NOMO-1 treated with dmso at 0.1 percent for 144 hours (cell line): ENCODE measurements at regions not wholly inside any gene's neighbourhood (a gene's known extent, or its start where the extent isn't known, plus 50 kb on each side); places are given as distances from the start of the nearest gene placed in this dataset.
"Not testable (repeated sequence)": the region's sequence is repeated elsewhere in the genome, so short reads cannot be mapped to it uniquely, and the experiment has no call there.

Experiments
- DNase-seq: peaks from one replicate; lab custom pipeline; 2025; ENCODE audit not compliant: unreplicated experiment; lab: John Stamatoyannopoulos, UW

- no peak for DNase-seq
These were observed 84.3 kb upstream of the SYN3 start for GRCh38 chr22:33142282-33143055.

GRCh38 chr22:33139937-33140336 lies 81.8 kb upstream of the SYN3 start:
- DNase-seq, result no peak

GRCh38 chr22:33138333-33138732 lies 80.2 kb upstream of the SYN3 start:
- not testable (repeated sequence) for DNase-seq

- no peak for DNase-seq
These were observed 72.3 kb upstream of the SYN3 start for GRCh38 chr22:33130473-33130872.

GRCh38 chr22:33129621-33130020 lies 71.4 kb upstream of the SYN3 start:
- DNase-seq, result no peak

- DNase-seq, result no peak
These were observed 68.7 kb upstream of the SYN3 start for GRCh38 chr22:33126881-33127280.

GRCh38 chr22:33124471-33124870 lies 66.3 kb upstream of the SYN3 start:
- DNase-seq, result no peak

GRCh38 chr22:33122439-33122838 lies 64.3 kb upstream of the SYN3 start:
- not testable (repeated sequence) for DNase-seq

GRCh38 chr22:33119044-33119443 lies 60.9 kb upstream of the SYN3 start:
- no peak for DNase-seq

- DNase-seq, result no peak
These were observed 59.6 kb upstream of the SYN3 start for GRCh38 chr22:33117821-33118220.

- no peak for DNase-seq
These were observed 58.8 kb upstream of the SYN3 start for GRCh38 chr22:33116841-33117547.

GRCh38 chr22:33114565-33114964 lies 56.4 kb upstream of the SYN3 start:
- DNase-seq, result no peak

GRCh38 chr22:33112580-33112979 lies 54.4 kb upstream of the SYN3 start:
- no peak for DNase-seq

- DNase-seq, result no peak
These were observed 53.3 kb upstream of the SYN3 start for GRCh38 chr22:33111491-33111890.

- no peak for DNase-seq
These were observed 52.5 kb upstream of the SYN3 start for GRCh38 chr22:33110562-33111163.

- no peak for DNase-seq
These were observed 51.6 kb upstream of the SYN3 start for GRCh38 chr22:33109514-33110430.

- no peak for DNase-seq
These were observed 49.9 kb upstream of the SYN3 start for GRCh38 chr22:33108037-33108436.
